Ovary (tissue), 3 donors: ENCODE measurements at regions not wholly inside any gene's neighbourhood (a gene's known extent, or its start where the extent isn't known, plus 50 kb on each side); places are given as distances from the start of the nearest gene placed in this dataset.
"Not testable (repeated sequence)": the region's sequence is repeated elsewhere in the genome, so short reads cannot be mapped to it uniquely, and the experiment has no call there.

Experiments
- CTCF ChIP-seq, 3 donors: fragments of 450-650 bp in 2 of 3; fragments of 200-600 bp in 1 of 3; IDR thresholded peaks; one replicate each; pipeline versions ENCODE4 v1.5.1 to v1.8.0; 2016 to 2022; ENCODE audit warnings: antibody characterized with exemption in 3 of 3, mild to moderate bottlenecking in 1 of 3
- POLR2A ChIP-seq: fragments of 450-650 bp; IDR thresholded peaks from one replicate; pipeline ENCODE4 v1.6.1; 2017; ENCODE audit warnings: antibody characterized with exemption, mild to moderate bottlenecking, moderate library complexity
- donor health status: DM: no; HTN: no; CAD: no.

DNA sequence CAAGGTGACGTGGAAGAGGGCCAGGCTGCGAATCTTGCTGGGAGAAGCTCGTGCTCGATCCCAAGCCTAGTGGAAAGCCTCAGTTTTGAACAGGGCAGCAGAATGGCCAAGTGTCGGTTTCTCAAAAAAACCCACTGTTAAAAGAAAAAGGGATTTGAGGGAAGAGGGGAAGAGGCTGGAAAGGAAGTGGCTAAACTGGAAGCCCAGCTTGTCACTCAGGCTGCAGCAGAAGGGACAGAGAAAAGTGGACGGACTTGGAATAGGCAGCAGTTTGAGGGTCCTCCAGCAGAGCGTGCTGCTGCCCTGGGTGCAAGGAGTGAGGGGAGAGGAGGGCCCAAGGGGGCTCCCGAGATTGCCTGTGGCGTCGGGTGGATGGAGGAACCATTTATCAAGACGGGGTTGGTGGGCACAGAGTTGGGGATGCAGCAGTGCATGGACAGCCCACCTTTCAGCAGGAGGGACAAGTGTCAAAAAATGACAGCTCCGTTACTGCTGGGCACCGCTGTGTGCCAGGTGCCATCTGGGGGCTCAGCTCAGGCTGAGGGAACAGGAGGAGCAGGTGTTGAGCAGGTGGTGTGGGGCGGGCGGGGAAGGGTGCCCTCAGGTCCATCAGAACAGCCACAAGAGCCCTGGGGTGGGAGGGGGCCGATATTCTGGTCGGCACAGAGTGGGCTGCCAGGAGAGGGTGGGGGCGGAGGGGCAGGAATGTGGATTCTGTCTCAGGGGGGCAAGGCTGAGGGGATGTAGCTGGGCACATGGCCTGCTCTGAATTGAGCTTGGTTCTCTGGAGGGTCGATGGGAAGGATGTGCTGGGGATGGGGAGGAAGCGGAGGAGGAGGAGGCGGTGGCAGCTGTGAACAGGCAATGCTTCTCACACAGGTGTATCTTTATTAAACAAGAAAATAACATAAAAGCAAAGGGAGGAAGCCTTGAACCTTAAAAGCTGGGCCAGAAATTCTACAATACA, 73.1 kb upstream of the METTL9 start:
- not testable (repeated sequence) for TF ChIP-seq POLR2A; CTCF (IDR thresholded peaks at IDR 0.05)
